GM23338 (cell line): ENCODE measurements at regions not wholly inside any gene's neighbourhood (a gene's known extent, or its start where the extent isn't known, plus 50 kb on each side); places are given as distances from the start of the nearest gene placed in this dataset.

ENCODE experiments used
- ATAC-seq: fragments of 200-7000 bp; cut with Tn5 transposase; 3 replicates; pipeline ENCODE4 v1.9.1; 2020
- DNase-seq: peaks from one replicate; pipeline ENCODE4 v3.0.0-alpha.2; 2015; ENCODE audit warnings: low spot score
- H2AFZ ChIP-seq: fragments of 200-600 bp; sonication (generic); 2 replicates; pipeline ENCODE4 v1.8.0; 2016; ENCODE audit warnings: antibody characterized with exemption, mild to moderate bottlenecking, moderate library complexity
- H3F3A ChIP-seq: fragments of 200-600 bp; sonication (generic); replicated peaks from 2 replicates; pipeline ENCODE4 v1.8.0; 2017; ENCODE audit warnings: antibody characterized with exemption, mixed run types, low read depth
- H3K27ac ChIP-seq: fragments of 200-600 bp; sonication (generic); 2 replicates; pipeline ENCODE4 v1.6.1; 2016; ENCODE audit warnings: low read depth
- H3K27me3 ChIP-seq: fragments of 200-600 bp; sonication (generic); 2 replicates; pipeline ENCODE4 v1.8.0; 2016; ENCODE audit warnings: mild to moderate bottlenecking, mixed run types, moderate library complexity; ENCODE audit not compliant: insufficient read depth
- H3K36me3 ChIP-seq: fragments of 200-600 bp; sonication (generic); 2 replicates; pipeline ENCODE4 v1.8.0; 2016; ENCODE audit warnings: mild to moderate bottlenecking; ENCODE audit not compliant: insufficient read depth
- H3K4me1 ChIP-seq: fragments of 200-600 bp; sonication (generic); 2 replicates; pipeline ENCODE4 v1.8.0; 2016; ENCODE audit warnings: mild to moderate bottlenecking, moderate library complexity; ENCODE audit not compliant: insufficient read depth
- H3K4me2 ChIP-seq: fragments of 200-600 bp; sonication (generic); 2 replicates; pipeline ENCODE4 v1.7.1; 2017; ENCODE audit warnings: mixed run types
- H3K4me3 ChIP-seq: fragments of 200-600 bp; sonication (generic); 2 replicates; pipeline ENCODE4 v1.6.1; 2016; ENCODE audit warnings: mixed run types
- H3K79me2 ChIP-seq: fragments of 200-600 bp; sonication (generic); replicated peaks from 2 replicates; pipeline ENCODE4 v1.8.0; 2017; ENCODE audit warnings: mild to moderate bottlenecking; ENCODE audit not compliant: insufficient read depth
- H3K9me2 ChIP-seq: fragments of 200-600 bp; sonication (generic); 2 replicates; pipeline ENCODE4 v1.8.0; 2017; ENCODE audit not compliant: insufficient read depth
- H4K20me1 ChIP-seq: fragments of 200-600 bp; sonication (generic); replicated peaks from 2 replicates; pipeline ENCODE4 v1.8.0; 2017; ENCODE audit warnings: mild to moderate bottlenecking; ENCODE audit not compliant: insufficient read depth
- H3K27ac Mint-ChIP-seq: 2 replicates; pipeline ENCODE4 v1.8.0; 2020; ENCODE audit warnings: inconsistent platforms, mild to moderate bottlenecking, moderate library complexity, mixed read lengths
- H3K27me3 Mint-ChIP-seq: 3 replicates; pipeline ENCODE4 v1.8.0; 2022; ENCODE audit warnings: low read depth, mild to moderate bottlenecking, moderate library complexity, mixed read lengths, inconsistent platforms; ENCODE audit not compliant: insufficient read depth, poor library complexity
- H3K36me3 Mint-ChIP-seq: 3 replicates; pipeline ENCODE4 v1.8.0; 2021; ENCODE audit warnings: low read depth, mild to moderate bottlenecking, inconsistent platforms, moderate library complexity, mixed read lengths
- H3K4me1 Mint-ChIP-seq: 3 replicates; pipeline ENCODE4 v1.8.0; 2020; ENCODE audit warnings: mild to moderate bottlenecking, inconsistent platforms, mixed read lengths
- H3K4me3 Mint-ChIP-seq: 3 replicates; pipeline ENCODE4 v1.8.0; 2021; ENCODE audit warnings: moderate library complexity, mild to moderate bottlenecking, inconsistent platforms, mixed read lengths
- H3K9me3 Mint-ChIP-seq: 3 replicates; pipeline ENCODE4 v1.8.0; 2020; ENCODE audit warnings: moderate library complexity, mild to moderate bottlenecking, inconsistent platforms, mixed read lengths
- ETS1 ChIP-seq: IDR thresholded peaks from 2 replicates; pipeline ENCODE4 v1.6.1; 2016; ENCODE audit warnings: antibody characterized with exemption
- REST ChIP-seq: IDR thresholded peaks from one replicate; pipeline ENCODE4 v1.6.1; 2018; ENCODE audit warnings: antibody characterized with exemption; ENCODE audit not compliant: unreplicated experiment
- ZNF114 ChIP-seq: fragments of 250-450 bp; sonication (Bioruptor Pico); IDR thresholded peaks from 2 replicates; pipeline ENCODE4 v1.5.0; 2020; ENCODE audit warnings: mild to moderate bottlenecking, moderate library complexity
- ZNF331 ChIP-seq: fragments of 250-450 bp; sonication (Bioruptor Pico); IDR thresholded peaks from 2 replicates; pipeline ENCODE4 v1.5.0; 2020; ENCODE audit warnings: low read depth, mild to moderate bottlenecking, moderate library complexity
- ZNF462 ChIP-seq: fragments of 250-450 bp; sonication (Bioruptor Pico); IDR thresholded peaks from 2 replicates; pipeline ENCODE4 v1.5.0; 2020; ENCODE audit warnings: mild to moderate bottlenecking, moderate library complexity

GRCh38 chr2:136572335-136572734 lies 193.0 kb upstream of the THSD7B start:
- Histone ChIP-seq H3F3A (no peaks in the 10 kb centered on the region), H4K20me1 (no peaks in the 10 kb centered on the region), H3K27ac (no peak overlapping the region), H3K4me3 (no peak overlapping the region), H3K4me1 (no peaks in the 10 kb centered on the region), H2AFZ (no peak overlapping the region), H3K9me2 (no peaks in the 10 kb centered on the region), H3K79me2 (no peaks in the 10 kb centered on the region), H3K36me3 (no peaks in the 10 kb centered on the region), H3K4me2 (no peak overlapping the region), H3K27me3 (no peaks in the 10 kb centered on the region)
- H3K4me3 Mint-ChIP-seq = no peak overlapping the region
- no peaks in the 10 kb centered on the region for H3K36me3 Mint-ChIP-seq
- H3K27me3 Mint-ChIP-seq = no peaks in the 10 kb centered on the region
- H3K9me3 Mint-ChIP-seq = no peaks in the 10 kb centered on the region; the same call in 2 of the 3 replicates
- H3K27ac Mint-ChIP-seq = no peak overlapping the region
- DNase-seq (no peak), ATAC-seq (no peak)
- peaks cover 3% of the 10 kb centered on the region; the same call in 1 of the 3 replicates for H3K4me1 Mint-ChIP-seq
- TF ChIP-seq ZNF462 (CRISPR knock-in tag) = no peak
- no peak for TF ChIP-seq ETS1
- TF ChIP-seq ZNF331 = no peak

GRCh38 chr2:136557203-136557602 lies 208.1 kb upstream of the THSD7B start:
- Histone ChIP-seq H3F3A (no peaks in the 10 kb centered on the region), H3K27me3 (no peaks in the 10 kb centered on the region), H3K4me2 (no peak overlapping the region), H3K79me2 (no peaks in the 10 kb centered on the region), H3K4me3 (no peak overlapping the region), H2AFZ (no peak overlapping the region), H3K27ac (no peak overlapping the region), H3K4me1 (peaks cover 13% of the 10 kb centered on the region), H4K20me1 (0 out of 2 replicates have a peak, but pooled peaks cover 3% of the 10 kb centered on the region), H3K36me3 (no peaks in the 10 kb centered on the region), H3K9me2 (no peaks in the 10 kb centered on the region)
- Mint-ChIP-seq H3K4me1 (peaks cover 18% of the 10 kb centered on the region), H3K27ac (no peak overlapping the region), H3K4me3 (no peak overlapping the region), H3K9me3 (no peaks in the 10 kb centered on the region), H3K27me3 (no peaks in the 10 kb centered on the region), H3K36me3 (no peaks in the 10 kb centered on the region)
- DNase-seq (no peak), ATAC-seq (no peak)
- TF ChIP-seq REST (no peak), ZNF114 (CRISPR knock-in tag) (no peak), ETS1 (no peak)
